Esophagus squamous epithelium (tissue), 4 donors: ENCODE measurements at regions not wholly inside any gene's neighbourhood (a gene's known extent, or its start where the extent isn't known, plus 50 kb on each side); places are given as distances from the start of the nearest gene placed in this dataset.

ENCODE experiments used
- POLR2A ChIP-seq, 4 donors: fragments of 450-650 bp; IDR thresholded peaks; one replicate each; pipeline ENCODE4 v1.6.1; 2017; ENCODE audit warnings: antibody characterized with exemption in 4 of 4, mild to moderate bottlenecking in 4 of 4, moderate library complexity in 3 of 4
- TF ChIP-seq, protein P1 (sequence below), 6 experiments: fragments of 450-650 bp in 4 of 6; fragments of 200-600 bp in 2 of 6; sonication (generic) in 2 of 6; IDR thresholded peaks; one replicate each; pipeline ENCODE4 v1.5.1; 2016 to 2019; ENCODE audit warnings: antibody characterized with exemption in 6 of 6, mild to moderate bottlenecking in 4 of 6, moderate library complexity in 4 of 6

DNA sequence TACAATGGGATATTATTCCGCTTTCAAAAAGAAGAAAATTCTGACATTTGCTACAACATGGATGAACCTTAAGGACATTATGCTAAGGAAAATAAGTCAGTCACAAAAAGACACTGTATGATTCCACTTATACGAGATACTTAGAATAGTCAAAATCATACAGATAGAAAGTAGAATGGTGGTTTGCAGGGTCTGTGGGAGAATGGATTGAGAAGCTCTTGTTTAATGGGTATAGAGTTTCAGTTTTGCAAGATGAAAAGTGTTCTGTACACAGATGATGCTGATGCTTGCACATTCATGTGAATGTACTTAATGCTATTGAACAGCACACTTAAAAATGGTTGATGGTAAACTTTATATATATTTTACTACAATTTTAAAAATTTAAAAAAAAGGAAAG is 2050.7 kb upstream of the WWC1 start:
- TF ChIP-seq, protein P1, sequence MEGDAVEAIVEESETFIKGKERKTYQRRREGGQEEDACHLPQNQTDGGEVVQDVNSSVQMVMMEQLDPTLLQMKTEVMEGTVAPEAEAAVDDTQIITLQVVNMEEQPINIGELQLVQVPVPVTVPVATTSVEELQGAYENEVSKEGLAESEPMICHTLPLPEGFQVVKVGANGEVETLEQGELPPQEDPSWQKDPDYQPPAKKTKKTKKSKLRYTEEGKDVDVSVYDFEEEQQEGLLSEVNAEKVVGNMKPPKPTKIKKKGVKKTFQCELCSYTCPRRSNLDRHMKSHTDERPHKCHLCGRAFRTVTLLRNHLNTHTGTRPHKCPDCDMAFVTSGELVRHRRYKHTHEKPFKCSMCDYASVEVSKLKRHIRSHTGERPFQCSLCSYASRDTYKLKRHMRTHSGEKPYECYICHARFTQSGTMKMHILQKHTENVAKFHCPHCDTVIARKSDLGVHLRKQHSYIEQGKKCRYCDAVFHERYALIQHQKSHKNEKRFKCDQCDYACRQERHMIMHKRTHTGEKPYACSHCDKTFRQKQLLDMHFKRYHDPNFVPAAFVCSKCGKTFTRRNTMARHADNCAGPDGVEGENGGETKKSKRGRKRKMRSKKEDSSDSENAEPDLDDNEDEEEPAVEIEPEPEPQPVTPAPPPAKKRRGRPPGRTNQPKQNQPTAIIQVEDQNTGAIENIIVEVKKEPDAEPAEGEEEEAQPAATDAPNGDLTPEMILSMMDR (IDR thresholded peaks at IDR 0.05): no peak
- TF ChIP-seq POLR2A (IDR thresholded peaks at IDR 0.05): no peak
